GM23338 (cell line): ENCODE measurements at regions not wholly inside any gene's neighbourhood (a gene's known extent, or its start where the extent isn't known, plus 50 kb on each side); places are given as distances from the start of the nearest gene placed in this dataset.

Source experiments
- ATAC-seq: fragments of 200-7000 bp; cut with Tn5 transposase; 3 replicates; pipeline ENCODE4 v1.9.1; 2020
- DNase-seq: peaks from one replicate; pipeline ENCODE4 v3.0.0-alpha.2; 2015; ENCODE audit warnings: low spot score
- H2AFZ ChIP-seq: fragments of 200-600 bp; sonication (generic); 2 replicates; pipeline ENCODE4 v1.8.0; 2016; ENCODE audit warnings: antibody characterized with exemption, mild to moderate bottlenecking, moderate library complexity
- H3F3A ChIP-seq: fragments of 200-600 bp; sonication (generic); replicated peaks from 2 replicates; pipeline ENCODE4 v1.8.0; 2017; ENCODE audit warnings: antibody characterized with exemption, mixed run types, low read depth
- H3K27ac ChIP-seq: fragments of 200-600 bp; sonication (generic); 2 replicates; pipeline ENCODE4 v1.6.1; 2016; ENCODE audit warnings: low read depth
- H3K27me3 ChIP-seq: fragments of 200-600 bp; sonication (generic); 2 replicates; pipeline ENCODE4 v1.8.0; 2016; ENCODE audit warnings: mild to moderate bottlenecking, mixed run types, moderate library complexity; ENCODE audit not compliant: insufficient read depth
- H3K36me3 ChIP-seq: fragments of 200-600 bp; sonication (generic); 2 replicates; pipeline ENCODE4 v1.8.0; 2016; ENCODE audit warnings: mild to moderate bottlenecking; ENCODE audit not compliant: insufficient read depth
- H3K4me1 ChIP-seq: fragments of 200-600 bp; sonication (generic); 2 replicates; pipeline ENCODE4 v1.8.0; 2016; ENCODE audit warnings: mild to moderate bottlenecking, moderate library complexity; ENCODE audit not compliant: insufficient read depth
- H3K4me2 ChIP-seq: fragments of 200-600 bp; sonication (generic); 2 replicates; pipeline ENCODE4 v1.7.1; 2017; ENCODE audit warnings: mixed run types
- H3K4me3 ChIP-seq: fragments of 200-600 bp; sonication (generic); 2 replicates; pipeline ENCODE4 v1.6.1; 2016; ENCODE audit warnings: mixed run types
- H3K79me2 ChIP-seq: fragments of 200-600 bp; sonication (generic); replicated peaks from 2 replicates; pipeline ENCODE4 v1.8.0; 2017; ENCODE audit warnings: mild to moderate bottlenecking; ENCODE audit not compliant: insufficient read depth
- H3K9me2 ChIP-seq: fragments of 200-600 bp; sonication (generic); 2 replicates; pipeline ENCODE4 v1.8.0; 2017; ENCODE audit not compliant: insufficient read depth
- H4K20me1 ChIP-seq: fragments of 200-600 bp; sonication (generic); replicated peaks from 2 replicates; pipeline ENCODE4 v1.8.0; 2017; ENCODE audit warnings: mild to moderate bottlenecking; ENCODE audit not compliant: insufficient read depth
- H3K27ac Mint-ChIP-seq: 2 replicates; pipeline ENCODE4 v1.8.0; 2020; ENCODE audit warnings: inconsistent platforms, mild to moderate bottlenecking, moderate library complexity, mixed read lengths
- H3K27me3 Mint-ChIP-seq: 3 replicates; pipeline ENCODE4 v1.8.0; 2022; ENCODE audit warnings: low read depth, mild to moderate bottlenecking, moderate library complexity, mixed read lengths, inconsistent platforms; ENCODE audit not compliant: insufficient read depth, poor library complexity
- H3K36me3 Mint-ChIP-seq: 3 replicates; pipeline ENCODE4 v1.8.0; 2021; ENCODE audit warnings: low read depth, mild to moderate bottlenecking, inconsistent platforms, moderate library complexity, mixed read lengths
- H3K4me1 Mint-ChIP-seq: 3 replicates; pipeline ENCODE4 v1.8.0; 2020; ENCODE audit warnings: mild to moderate bottlenecking, inconsistent platforms, mixed read lengths
- H3K4me3 Mint-ChIP-seq: 3 replicates; pipeline ENCODE4 v1.8.0; 2021; ENCODE audit warnings: moderate library complexity, mild to moderate bottlenecking, inconsistent platforms, mixed read lengths
- H3K9me3 Mint-ChIP-seq: 3 replicates; pipeline ENCODE4 v1.8.0; 2020; ENCODE audit warnings: moderate library complexity, mild to moderate bottlenecking, inconsistent platforms, mixed read lengths
- CREB1 ChIP-seq: fragments of 250-450 bp; sonication (Bioruptor Pico); IDR thresholded peaks from 2 replicates; pipeline ENCODE4 v1.5.0; 2020; ENCODE audit warnings: low read depth, mild to moderate bottlenecking, moderate library complexity
- ETS1 ChIP-seq: IDR thresholded peaks from 2 replicates; pipeline ENCODE4 v1.6.1; 2016; ENCODE audit warnings: antibody characterized with exemption
- EZH2 ChIP-seq: fragments of 200-600 bp; sonication (generic); IDR thresholded peaks from one replicate; pipeline ENCODE4 v1.8.0; 2017; ENCODE audit warnings: antibody characterized with exemption, mild to moderate bottlenecking, low read depth; ENCODE audit not compliant: unreplicated experiment
- POLR2AphosphoS5 ChIP-seq: IDR thresholded peaks from 2 replicates; pipeline ENCODE4 v1.6.1; 2016; ENCODE audit warnings: antibody characterized with exemption, low read depth
- REST ChIP-seq: IDR thresholded peaks from one replicate; pipeline ENCODE4 v1.6.1; 2018; ENCODE audit warnings: antibody characterized with exemption; ENCODE audit not compliant: unreplicated experiment
- STAT1 ChIP-seq: IDR thresholded peaks from one replicate; pipeline ENCODE4 v1.6.1; 2016; ENCODE audit warnings: antibody characterized with exemption; ENCODE audit not compliant: unreplicated experiment
- ZNF114 ChIP-seq: fragments of 250-450 bp; sonication (Bioruptor Pico); IDR thresholded peaks from 2 replicates; pipeline ENCODE4 v1.5.0; 2020; ENCODE audit warnings: mild to moderate bottlenecking, moderate library complexity
- ZNF331 ChIP-seq: fragments of 250-450 bp; sonication (Bioruptor Pico); IDR thresholded peaks from 2 replicates; pipeline ENCODE4 v1.5.0; 2020; ENCODE audit warnings: low read depth, mild to moderate bottlenecking, moderate library complexity
- ZNF462 ChIP-seq: fragments of 250-450 bp; sonication (Bioruptor Pico); IDR thresholded peaks from 2 replicates; pipeline ENCODE4 v1.5.0; 2020; ENCODE audit warnings: mild to moderate bottlenecking, moderate library complexity

- Histone ChIP-seq H3K4me3 (no peak overlapping the region), H3K4me2 (no peak overlapping the region), H4K20me1 (no peaks in the 10 kb centered on the region), H3K4me1 (no peaks in the 10 kb centered on the region), H3K27me3 (no peaks in the 10 kb centered on the region), H3K36me3 (no peaks in the 10 kb centered on the region), H2AFZ (no peak overlapping the region), H3K27ac (no peak overlapping the region), H3K79me2 (no peaks in the 10 kb centered on the region), H3F3A (no peaks in the 10 kb centered on the region), H3K9me2 (no peaks in the 10 kb centered on the region)
- Mint-ChIP-seq H3K4me3 (no peak overlapping the region), H3K36me3 (no peaks in the 10 kb centered on the region), H3K27ac (no peak overlapping the region), H3K27me3 (peaks cover 2% of the 10 kb centered on the region), H3K9me3 (no peaks in the 10 kb centered on the region), H3K4me1 (peaks cover 3% of the 10 kb centered on the region; the same call in 1 of the 3 replicates)
- no peak for DNase-seq
- TF ChIP-seq REST: no peak
- TF ChIP-seq ETS1: no peak
- no peak for ATAC-seq
Observed at GRCh38 chr3:167115331-167115934, 264.7 kb downstream of the ZBBX start.

GRCh38 chr3:167114619-167115018, 265.5 kb downstream of the ZBBX start:
- no peak for DNase-seq
- peaks cover 5% of the 10 kb centered on the region; the same call in 1 of the 2 replicates for H3K4me1 ChIP-seq
- H3K4me3 ChIP-seq: no peak overlapping the region
- no peaks in the 10 kb centered on the region for H3K36me3 ChIP-seq
- H3K9me3 Mint-ChIP-seq: no peaks in the 10 kb centered on the region
- H3K27me3 ChIP-seq: no peaks in the 10 kb centered on the region
- peak; percentile 39; the same call in 1 of the 3 replicates for ATAC-seq
- H4K20me1 ChIP-seq: no peaks in the 10 kb centered on the region
- H2AFZ ChIP-seq: 0 out of 2 replicates have a peak overlapping the region, but pooled peaks have one; percentile 34
- H3K27me3 Mint-ChIP-seq: peaks cover 2% of the 10 kb centered on the region
- H3K79me2 ChIP-seq: no peaks in the 10 kb centered on the region
- peaks cover 8% of the 10 kb centered on the region for H3K4me1 Mint-ChIP-seq
- no peak overlapping the region for H3K27ac Mint-ChIP-seq
- H3K27ac ChIP-seq: no peak overlapping the region
- no peak overlapping the region for H3K4me3 Mint-ChIP-seq
- no peaks in the 10 kb centered on the region for H3K9me2 ChIP-seq
- H3K4me2 ChIP-seq: no peak overlapping the region
- no peaks in the 10 kb centered on the region for H3K36me3 Mint-ChIP-seq
- H3F3A ChIP-seq: no peaks in the 10 kb centered on the region
- no peak for TF ChIP-seq ZNF462 (CRISPR knock-in tag)
- TF ChIP-seq EZH2: no peak
- TF ChIP-seq ZNF331: no peak
- no peak for TF ChIP-seq CREB1
- TF ChIP-seq POLR2AphosphoS5: no peak
- TF ChIP-seq ZNF114: no peak
- TF ChIP-seq STAT1: no peak
